Hematopoietic multipotent progenitor cell treated with erythropoietin and hydrocortisone succinate and interleukin-3 and kit ligand, for 4 days (in vitro differentiated cells): ENCODE measurements at regions not wholly inside any gene's neighbourhood (a gene's known extent, or its start where the extent isn't known, plus 50 kb on each side); places are given as distances from the start of the nearest gene placed in this dataset.
"Not testable (repeated sequence)": the region's sequence is repeated elsewhere in the genome, so short reads cannot be mapped to it uniquely, and the experiment has no call there.

ENCODE experiments used
- DNase-seq: peaks from one replicate; pipeline ENCODE4 v3.0.0-alpha.2; 2015

DNA sequence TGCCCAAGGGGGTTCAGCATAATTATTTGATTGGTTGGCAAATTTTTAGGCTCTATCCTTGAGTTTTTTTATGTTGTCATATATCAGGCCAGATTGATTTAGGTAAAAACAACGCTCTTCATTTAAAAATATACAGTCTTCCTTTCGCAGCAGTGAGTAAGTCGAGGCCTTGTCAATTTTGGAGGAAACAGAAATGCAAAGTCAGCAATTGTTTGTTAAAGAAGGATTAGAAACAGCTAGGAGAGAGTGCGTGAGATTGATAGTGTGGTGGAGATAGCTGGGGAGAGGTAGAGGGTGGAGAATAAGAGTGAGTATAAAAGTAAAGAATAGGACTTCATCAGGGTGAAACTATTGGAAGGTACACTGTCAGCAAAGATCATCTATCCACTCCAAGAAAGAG lies 830.8 kb downstream of the LUZP2 start:
- DNase-seq = no peak

DNA sequence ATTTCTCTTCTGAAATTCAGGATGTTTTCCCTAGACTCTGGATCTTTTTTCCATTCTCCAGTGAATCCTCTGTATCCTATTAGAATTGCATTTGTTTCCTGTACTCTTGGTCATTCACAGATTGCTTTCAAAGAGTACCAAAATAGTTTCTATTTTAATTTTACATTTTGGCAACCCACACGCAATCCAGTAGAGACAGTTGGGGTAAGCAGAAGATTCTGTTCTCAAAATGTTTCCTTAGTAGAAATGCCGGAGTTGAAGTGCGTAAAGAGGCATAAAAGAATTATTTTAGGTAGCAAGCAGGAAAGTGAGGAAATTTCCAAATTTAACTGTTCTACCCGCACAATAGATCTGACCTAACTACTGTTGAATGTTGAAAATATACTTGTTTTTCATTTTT lies 842.4 kb downstream of the LUZP2 start:
- no peak for DNase-seq

DNA sequence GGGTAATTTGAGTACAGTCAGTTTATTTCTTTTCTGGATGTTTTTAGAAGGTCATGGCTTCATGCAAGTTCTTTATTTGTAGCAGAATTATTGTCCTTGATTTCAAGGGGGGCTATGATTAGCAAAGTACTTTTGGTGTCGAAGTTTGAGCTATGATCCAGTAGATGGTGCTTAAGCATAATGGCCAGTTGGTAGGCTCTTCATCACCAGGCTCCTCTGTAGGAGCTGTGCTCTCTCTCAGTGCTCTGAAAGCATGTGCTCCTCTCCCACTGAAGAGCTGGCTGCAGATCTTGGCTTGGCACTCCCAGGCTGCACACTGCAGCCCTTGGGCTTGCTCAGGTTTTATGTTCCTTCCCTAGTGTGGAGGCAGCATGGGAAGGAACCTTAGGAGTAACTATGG lies 852.7 kb downstream of the LUZP2 start:
- DNase-seq = no peak

DNA sequence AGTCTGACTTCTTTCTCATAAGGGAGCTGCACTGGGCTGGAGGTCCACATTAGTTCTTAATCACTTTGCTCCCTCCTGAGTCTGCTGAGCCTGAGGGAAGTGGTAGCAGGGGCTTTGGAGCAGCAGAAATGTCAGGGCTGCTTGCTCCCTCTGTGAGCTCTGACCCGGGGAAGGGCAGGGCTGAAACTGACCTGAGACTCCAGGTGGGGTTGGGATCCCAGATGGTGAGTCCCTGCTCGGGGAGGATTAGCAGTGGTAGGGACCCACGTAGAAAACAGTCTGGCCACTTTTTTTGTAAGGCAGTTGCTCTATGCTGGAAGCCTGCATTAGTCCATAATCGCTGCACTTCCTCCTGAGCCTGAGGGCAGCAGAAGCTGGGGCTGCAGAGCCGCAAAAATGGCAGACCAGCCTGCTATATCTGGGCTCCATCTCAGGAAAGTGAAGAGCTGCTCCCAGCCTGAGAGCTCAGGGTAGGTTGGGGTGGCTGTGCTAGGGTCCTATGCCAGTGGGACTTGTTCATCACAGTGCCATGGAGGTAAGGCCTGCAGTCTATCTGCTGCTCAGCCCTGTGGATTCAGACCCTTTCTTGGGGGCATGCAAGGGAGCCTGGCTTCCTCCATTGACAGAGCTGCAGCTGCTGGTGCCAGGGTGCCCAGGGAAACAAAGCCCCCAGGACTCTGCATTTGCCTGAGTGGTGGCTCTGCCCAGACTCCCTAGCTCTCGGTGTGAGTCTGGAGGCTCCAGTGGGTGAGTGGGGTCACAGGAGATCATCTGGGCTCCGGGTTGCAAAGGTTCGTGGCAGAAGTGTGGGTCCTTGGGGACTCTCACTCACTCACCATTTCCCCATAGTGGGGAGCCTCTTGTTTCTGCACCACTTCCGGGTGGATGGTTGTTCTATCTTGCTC lies 854.3 kb downstream of the LUZP2 start:
- no peak for DNase-seq

DNA sequence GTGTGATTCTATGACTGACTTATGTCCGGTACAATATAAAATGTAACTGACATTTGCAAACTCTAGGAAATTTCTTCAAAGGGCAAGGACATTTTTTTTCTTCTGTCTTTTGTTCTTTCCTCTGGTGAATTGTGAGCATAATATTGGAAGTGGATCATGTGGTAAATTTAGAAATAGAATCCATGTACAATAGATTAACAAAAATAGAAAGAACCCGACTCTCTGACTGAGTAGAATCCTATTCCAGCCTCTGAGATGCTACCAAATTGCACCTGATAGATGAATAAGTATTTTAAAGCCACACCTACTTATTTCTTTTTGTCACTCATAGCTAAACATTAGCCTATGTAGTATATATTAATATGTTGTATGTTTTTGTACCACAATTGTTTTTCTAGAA lies 860.3 kb downstream of the LUZP2 start:
- no peak for DNase-seq

DNA sequence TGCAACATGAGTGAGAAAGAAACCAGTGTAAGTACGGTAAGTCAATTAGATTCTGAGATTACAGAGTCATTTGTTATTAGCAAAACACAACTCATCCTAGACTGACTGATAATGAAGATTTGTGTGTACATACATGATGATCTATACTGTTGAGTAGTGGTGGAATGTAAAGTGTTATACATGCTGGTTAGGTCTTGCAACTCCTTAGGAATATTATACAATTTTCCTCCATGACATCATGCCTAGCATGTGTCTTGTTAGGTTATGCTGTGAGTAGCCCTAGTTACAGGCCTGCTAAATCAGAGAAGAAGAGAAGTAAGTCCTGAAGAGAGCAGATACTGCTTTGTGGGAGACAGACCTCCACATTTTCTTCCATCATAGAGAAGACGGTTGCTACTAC lies 880.6 kb downstream of the LUZP2 start:
- no peak for DNase-seq

DNA sequence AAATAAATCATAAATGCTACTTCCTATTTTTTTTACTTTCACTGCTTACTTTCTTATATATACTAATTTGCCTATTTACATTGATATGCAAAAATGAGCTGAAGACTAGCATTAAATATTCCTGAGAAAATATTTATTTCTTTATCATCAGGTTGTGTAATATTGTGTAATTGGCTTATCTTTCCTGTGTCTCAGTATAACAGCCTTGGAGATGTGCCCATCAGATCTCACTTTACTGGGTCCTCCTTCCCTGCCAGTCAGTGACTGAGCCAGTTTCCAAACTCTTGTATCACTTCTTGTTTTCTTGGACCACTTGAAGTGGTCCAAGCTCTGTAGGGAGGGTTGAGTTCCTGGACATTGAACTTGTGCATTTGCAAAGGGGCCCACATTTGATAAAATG lies 900.0 kb downstream of the LUZP2 start:
- peak; percentile 1 for DNase-seq

DNA sequence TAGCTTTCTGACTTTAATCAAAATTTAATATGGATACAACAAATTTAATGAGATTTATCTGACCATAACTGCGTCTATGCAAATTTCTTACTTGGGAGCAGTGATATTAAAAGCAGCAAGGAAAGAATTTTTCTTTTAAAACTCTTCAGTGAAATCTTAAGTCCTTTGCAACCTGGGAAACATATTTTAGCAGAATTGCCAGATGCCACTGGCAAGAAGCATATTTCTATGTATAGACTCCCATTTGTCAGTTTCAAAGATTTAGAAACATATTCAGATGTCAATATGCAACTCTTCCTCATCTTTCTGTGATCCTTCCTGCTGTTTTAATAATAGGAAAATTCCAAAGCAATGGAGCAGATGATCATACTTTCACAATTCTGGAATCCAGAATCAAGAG lies 911.3 kb downstream of the LUZP2 start:
- no peak for DNase-seq

DNA sequence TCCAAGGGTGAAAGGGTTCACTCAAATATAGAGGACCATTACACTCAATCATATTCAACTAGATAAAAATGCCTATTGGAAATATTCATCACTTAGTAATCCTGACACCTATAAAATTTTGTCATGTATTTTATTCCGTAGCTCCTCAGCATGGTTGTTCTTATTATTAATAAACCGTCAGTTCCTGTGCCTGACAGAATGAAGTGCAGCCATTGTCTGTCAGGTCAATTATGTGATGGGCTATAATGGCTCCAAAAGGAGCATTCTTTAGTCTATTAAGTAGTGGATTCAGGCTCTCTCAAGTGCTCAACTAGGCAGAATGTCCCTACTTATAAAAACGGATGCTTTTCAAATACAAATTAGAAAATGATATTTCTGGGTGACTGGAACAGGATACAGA lies 916.1 kb upstream of the ANO3 start:
- DNase-seq = no peak

DNA sequence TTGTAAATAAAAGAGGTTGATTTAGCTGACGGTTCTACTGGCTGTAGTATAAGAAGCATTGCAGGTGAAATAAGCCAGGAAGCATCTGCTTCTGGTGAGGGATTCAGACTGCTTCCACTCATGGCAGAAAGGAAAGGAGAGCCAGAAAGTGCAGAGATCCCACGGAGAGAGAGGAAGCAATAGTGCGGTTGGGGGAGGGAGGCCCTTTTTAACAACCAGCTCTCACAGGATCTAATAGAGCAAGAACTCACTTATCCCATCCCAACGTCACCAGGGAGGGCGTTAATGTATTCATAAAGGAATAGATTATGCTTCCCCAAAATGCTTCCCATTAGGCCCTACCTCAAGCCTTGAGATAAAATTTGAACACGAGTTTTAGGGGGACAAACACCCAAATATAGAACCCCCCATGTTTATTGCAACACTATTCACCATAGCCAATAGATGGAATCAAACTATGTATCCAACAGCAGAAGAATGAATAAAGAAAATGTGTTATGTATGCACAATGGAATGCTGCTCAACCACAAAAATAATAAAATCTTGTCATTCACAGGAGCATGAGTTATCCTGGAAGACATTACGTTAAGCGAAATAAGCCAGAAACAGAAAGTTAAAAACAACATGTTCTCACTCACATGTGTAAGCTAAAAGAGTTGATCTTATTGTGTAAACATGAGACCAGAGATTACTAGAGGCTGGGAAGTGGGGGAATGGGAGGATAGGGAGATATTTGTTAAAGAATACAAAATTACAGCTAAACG lies 908.3 kb upstream of the ANO3 start:
- no peak for DNase-seq

DNA sequence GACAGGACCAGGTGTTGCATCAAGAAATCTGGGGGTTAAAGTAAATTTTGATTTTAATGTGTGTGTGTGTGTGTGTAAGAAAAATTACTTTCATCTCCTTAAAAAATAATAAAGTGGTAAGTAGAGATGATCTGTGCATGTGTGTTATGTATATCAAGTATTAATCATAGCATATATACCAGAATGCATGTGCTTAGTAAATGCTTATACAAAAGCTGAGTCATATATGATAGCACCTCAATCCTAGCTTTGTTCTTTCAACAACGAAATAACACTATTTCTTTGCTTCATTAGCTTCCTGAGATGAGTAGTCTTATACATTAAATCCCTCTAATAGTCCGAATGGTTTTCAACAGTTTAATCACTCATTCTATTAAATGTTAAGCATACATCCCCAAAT lies 899.6 kb upstream of the ANO3 start:
- no peak for DNase-seq

DNA sequence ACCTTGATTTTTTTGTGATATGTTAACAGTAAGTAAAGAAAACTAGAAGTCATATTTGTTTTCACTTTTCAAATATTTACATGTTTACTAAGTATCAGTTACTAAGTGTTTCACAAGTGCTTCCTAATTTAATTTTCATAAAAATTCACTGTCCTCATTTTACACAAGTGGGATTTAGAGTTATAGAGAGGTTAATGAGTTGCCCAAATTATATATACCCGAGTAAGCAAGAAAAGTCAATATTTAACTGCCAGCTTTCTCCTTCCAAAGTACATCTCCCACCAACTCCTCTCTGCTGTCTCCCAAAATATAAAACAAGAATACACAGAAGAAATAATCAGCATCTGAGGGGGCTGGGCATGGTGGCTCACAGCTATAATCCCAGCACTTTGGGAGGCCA lies 896.7 kb upstream of the ANO3 start:
- DNase-seq = no peak

DNA sequence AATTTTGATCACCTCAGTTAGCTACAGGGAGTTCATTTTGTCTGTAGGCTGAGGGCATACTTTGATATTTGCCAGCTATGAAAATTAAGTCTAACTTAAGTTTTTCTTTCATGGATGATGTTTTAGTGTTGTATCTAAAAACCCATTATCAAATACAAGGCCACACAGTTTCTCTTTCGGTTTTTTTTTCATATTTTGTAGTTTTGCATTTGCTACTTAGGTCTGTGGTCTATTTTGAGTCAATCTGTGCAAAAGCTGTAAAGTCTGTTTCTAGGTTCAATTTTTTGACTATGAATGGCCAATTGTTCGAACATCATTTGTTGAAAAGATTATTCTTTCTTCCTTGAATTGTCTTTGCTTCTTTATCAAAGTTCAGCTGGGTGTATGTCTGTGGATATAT lies 895.6 kb upstream of the ANO3 start:
- DNase-seq = no peak

DNA sequence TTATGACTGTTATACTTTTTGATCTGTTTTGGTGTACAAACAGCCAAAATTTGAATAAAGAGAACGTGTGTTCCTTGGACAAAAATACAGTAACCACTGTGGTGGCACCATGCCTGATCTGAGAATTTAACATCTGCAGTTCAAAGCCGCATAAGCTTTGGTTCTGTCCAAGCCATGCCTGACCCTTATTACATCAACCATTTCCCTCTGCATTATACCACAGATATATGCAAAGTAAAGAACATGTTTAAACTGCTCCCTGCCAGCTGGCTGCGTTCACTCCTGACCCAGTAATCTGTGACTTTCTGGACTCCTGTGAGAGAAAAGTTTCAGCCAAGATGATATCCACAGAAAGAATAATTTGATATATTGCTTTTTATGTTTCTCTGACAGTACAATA lies 890.5 kb upstream of the ANO3 start:
- DNase-seq = no peak

DNA sequence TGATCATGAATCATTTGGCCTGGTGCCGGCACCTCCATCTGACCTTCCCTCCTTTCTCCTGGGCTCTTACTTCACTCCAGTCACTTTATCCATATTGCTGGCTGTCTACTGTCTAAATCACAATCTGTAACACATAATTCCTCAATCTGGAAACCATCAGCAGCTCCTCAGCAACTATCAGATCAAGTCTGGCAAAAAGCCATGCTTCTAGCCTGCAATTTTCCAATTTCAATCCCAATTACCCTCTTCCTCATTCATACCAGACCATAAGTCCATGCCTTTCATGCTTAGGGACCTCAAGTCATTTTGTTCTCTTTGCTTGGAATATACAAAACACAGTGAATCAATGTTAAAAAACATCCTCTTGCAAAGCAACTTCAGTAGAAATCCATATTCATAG lies 882.8 kb upstream of the ANO3 start:
- no peak for DNase-seq

DNA sequence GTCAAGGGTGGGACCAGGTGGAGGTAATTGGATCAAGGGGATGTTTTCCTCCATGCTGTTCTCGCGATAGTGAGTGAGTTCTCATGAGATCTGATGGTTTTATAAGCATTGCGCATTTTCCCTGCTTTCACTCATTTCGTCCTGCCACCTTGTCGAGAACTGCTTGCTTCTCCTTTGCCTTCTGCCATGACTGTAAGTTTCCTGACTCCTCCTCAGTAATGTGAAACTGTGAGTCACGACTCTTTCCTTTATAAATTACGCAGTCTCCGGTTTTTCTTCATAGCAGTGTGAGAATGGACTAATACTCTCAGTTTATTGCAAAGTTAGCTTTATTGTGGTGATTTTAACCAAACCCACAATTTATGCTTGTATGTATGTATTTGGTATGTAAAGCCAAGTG lies 878.5 kb upstream of the ANO3 start:
- no peak for DNase-seq

DNA sequence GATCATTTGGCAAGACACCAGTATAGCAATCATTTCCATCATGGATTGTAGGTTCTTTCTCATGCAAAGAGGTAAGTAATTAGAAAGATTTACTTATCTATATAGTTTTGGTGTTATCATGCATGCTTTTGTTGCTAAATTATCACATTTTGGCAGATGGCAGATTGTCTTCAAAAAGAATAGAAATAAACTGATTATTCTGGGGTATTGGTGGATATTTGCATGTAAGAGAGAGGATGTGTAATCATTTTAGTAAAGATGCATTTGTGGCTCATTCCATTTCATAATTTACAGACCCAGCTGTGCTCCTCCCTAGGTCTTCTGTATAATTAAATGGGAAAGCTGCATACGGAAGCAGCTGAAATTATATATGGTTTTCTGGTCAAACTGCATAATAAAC lies 875.7 kb upstream of the ANO3 start:
- DNase-seq = no peak

DNA sequence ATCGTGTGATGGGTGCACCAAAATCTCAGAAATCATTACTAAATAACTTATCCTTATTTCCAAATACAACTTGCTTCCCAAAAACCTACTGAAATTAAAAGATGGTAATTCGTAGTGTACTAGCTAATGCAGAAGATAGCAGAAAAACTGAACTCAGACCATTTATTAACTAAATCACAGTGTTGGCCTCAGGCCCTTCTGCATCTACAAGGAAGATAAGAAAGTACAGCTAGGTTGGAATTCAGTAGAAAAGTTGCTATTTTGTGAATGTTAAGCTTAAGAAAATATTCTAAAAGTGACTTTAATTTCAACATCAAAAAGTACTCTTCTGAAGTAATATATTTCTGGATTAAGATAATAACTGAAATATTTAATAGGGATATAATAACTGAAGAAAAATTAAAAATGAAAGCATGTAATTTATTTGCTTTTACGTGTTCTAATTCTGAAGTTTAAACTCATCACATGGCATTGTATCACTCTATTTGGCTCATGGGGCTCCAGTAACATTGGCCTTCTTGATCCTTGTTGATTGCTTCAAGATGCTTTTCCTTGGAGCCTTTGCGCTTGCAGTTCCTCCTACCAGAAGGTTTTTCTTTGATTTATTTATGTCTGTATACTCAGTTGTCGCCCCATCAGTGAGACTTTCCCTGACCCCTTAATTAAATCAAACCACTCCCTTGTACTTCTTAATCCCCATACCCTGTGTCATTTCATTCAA lies 847.9 kb upstream of the ANO3 start:
- DNase-seq = no peak

DNA sequence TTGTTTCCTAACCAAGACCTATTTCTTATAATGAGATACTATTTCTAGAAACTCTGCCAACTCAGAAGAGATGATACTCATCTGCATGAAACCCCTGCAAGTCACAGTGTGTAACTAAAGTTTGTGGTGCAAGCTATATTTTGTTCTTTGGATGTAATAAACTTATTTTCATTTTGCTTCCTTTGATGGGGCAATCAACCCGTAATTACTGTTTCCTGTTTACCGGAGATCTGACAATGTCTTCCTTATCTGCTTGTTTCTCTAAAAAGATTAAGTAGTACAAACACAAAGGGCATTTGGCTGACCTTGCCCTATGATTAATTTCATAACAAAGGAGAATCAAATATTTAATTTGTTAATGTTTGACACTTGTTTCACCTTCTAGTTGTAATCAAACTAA lies 846.6 kb upstream of the ANO3 start:
- no peak for DNase-seq

DNA sequence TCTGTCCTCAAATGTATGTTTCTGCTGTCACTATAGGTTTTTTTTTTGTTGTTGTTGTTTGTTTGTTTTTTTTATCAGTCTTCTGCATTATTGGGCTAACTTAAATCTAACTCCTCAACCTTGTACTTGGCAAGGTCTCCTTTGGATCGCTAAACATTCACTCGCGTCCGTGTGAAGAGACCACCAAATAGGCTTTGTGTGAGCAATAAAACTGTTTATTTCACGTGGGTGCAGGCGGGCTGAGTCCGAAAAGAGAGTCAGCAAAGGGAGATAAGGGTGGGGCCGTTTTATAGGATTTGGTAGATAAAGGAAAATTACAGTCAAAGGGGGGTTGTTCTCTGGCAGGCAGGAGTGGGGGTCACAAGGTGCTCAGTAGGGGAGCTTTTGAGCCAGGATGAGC lies 845.6 kb upstream of the ANO3 start:
- not testable (repeated sequence) for DNase-seq

DNA sequence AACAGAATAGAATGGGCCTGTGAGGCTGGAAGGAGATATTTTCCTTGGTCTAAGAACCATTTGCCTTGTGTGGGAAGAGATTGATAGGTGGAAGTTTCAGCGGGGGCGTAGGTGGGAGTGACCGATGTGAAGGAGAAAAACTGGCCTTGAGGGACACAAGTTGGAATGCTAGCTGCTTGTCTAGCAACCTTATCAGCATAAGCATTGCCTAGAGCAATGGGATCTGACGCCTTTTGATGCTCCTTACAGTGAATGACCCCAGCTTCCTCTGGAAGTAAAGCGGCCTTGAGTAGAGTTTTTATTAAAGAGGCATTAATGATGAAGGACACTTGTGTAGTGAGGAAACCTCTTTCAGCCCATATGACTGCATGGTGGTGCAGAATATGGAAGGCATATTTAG lies 843.8 kb upstream of the ANO3 start:
- DNase-seq = not testable (repeated sequence)

DNA sequence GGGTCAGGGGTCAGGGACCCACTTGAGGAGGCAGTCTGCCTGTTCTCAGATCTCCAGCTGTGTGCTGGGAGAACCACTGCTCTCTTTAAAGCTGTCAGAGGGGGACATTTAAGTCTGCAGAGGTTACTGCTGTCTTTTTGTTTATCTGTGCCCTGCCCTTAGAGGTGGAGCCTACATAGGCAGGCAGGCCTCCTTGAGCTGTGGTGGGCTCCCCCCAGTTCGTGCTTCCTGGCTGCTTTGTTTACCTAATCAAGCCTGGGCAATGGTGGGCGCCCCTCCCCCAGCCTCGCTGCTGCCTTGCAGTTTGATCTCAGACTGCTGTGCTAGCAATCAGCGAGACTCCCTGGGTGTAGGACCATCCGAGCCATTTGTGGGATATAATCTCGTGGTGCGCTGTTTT lies 830.5 kb upstream of the ANO3 start:
- not testable (repeated sequence) for DNase-seq

DNA sequence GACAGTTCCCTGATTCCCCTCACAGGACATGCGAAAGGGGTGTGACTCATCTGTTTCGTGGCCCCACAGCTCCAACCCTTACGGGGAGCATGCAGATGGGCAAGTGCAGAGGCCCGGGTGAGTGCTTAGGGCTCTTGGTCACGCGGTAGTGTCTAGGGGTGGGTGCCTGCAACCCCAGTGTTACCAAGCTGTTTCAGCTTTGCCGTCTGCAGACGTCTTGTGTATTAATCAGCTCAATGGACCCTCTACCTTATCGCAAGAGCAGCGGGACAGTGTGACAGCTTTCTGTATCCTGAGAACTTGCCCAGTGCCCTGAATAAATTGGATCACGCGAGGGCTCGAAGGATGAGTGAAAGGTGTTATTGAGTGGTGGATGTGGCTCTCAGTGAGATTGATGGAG lies 816.4 kb upstream of the ANO3 start:
- no peak for DNase-seq

DNA sequence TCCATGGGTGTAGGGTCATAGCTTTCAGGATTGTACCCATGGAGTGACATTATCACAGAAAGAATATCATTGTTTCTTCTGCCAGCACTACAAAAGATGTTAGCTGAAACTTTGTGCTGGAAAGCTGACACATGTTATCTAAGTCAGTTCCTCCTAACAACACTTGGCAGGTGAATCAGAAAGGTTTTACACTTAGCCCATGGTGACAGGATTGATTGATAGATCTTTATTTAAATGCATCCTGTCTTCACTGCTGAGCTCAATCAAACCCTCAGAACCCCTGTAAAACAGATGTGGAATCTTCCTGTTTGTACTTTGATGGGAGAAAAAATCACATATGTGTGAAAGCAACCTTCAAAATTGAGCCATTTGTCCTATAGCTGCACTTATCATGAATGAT lies 811.5 kb upstream of the ANO3 start:
- DNase-seq = no peak
